Cerebellar cortex (tissue), 1 donor: ENCODE measurements at regions not wholly inside any gene's neighbourhood (a gene's known extent, or its start where the extent isn't known, plus 50 kb on each side); places are given as distances from the start of the nearest gene placed in this dataset.

Experiments used
- DNase-seq: peaks from one replicate; pipeline ENCODE4 v3.0.0-alpha.2; 2015; ENCODE audit warnings: low spot score

GRCh38 chr22:49640366-49641095 is 187.1 kb downstream of the BRD1 start:
- no peak for DNase-seq

GRCh38 chr22:49639956-49640355 is 187.7 kb downstream of the BRD1 start:
- DNase-seq, result no peak

GRCh38 chr22:49638788-49639187 is 188.9 kb downstream of the BRD1 start:
- DNase-seq, result peak; percentile 23

- no peak for DNase-seq
Observed at GRCh38 chr22:49638001-49638400, 189.7 kb downstream of the BRD1 start.

GRCh38 chr22:49637255-49637760 is 190.4 kb downstream of the BRD1 start:
- no peak for DNase-seq

- DNase-seq, result no peak
Observed at GRCh38 chr22:49636649-49637048, 191.0 kb downstream of the BRD1 start.

GRCh38 chr22:49636214-49636613 is 191.5 kb downstream of the BRD1 start:
- no peak for DNase-seq

GRCh38 chr22:49634006-49634772 is 193.5 kb downstream of the BRD1 start:
- DNase-seq, result no peak

- peak; percentile 28 for DNase-seq
Observed at GRCh38 chr22:49633010-49633324, 194.7 kb downstream of the BRD1 start.

- peak; percentile 82 for DNase-seq
Observed at GRCh38 chr22:49632199-49633009, 195.3 kb downstream of the BRD1 start.

GRCh38 chr22:49630448-49630946 is 197.2 kb downstream of the BRD1 start:
- DNase-seq, result peak; percentile 51

GRCh38 chr22:49629586-49630447 is 197.9 kb downstream of the BRD1 start:
- peak; percentile 81 for DNase-seq

- no peak for DNase-seq
Observed at GRCh38 chr22:49629261-49629570, 198.5 kb downstream of the BRD1 start.

- peak; percentile 94 for DNase-seq
Observed at GRCh38 chr22:49628391-49629260, 199.0 kb downstream of the BRD1 start.

GRCh38 chr22:49627217-49628181 is 200.2 kb downstream of the BRD1 start:
- peak; percentile 77 for DNase-seq

GRCh38 chr22:49626361-49627216 is 201.1 kb downstream of the BRD1 start:
- DNase-seq, result peak; percentile 29

- DNase-seq, result no peak
Observed at GRCh38 chr22:49624421-49625177, 203.1 kb downstream of the BRD1 start.

- DNase-seq, result no peak
Observed at GRCh38 chr22:49623715-49624114, 204.0 kb downstream of the BRD1 start.
